Large intestine (tissue), 3 donors: ENCODE measurements at regions not wholly inside any gene's neighbourhood (a gene's known extent, or its start where the extent isn't known, plus 50 kb on each side); places are given as distances from the start of the nearest gene placed in this dataset.

Experiments
- DNase-seq, 2 donors: peaks; one replicate each; pipeline versions ENCODE4 v3.0.0 to v3.0.0-alpha.2; 2013
- H3K27ac ChIP-seq: one replicate; pipeline ENCODE4 v1.5.1; 2013; ENCODE audit warnings: low read length
- H3K27me3 ChIP-seq: 2 replicates; pipeline ENCODE4 v1.6.1; 2013; ENCODE audit warnings: low read length; ENCODE audit not compliant: control insufficient read depth, insufficient read depth
- H3K36me3 ChIP-seq: 2 replicates; pipeline ENCODE4 v1.6.1; 2013; ENCODE audit warnings: low read length; ENCODE audit not compliant: control insufficient read depth, insufficient read depth
- H3K4me1 ChIP-seq: one replicate; pipeline ENCODE4 v1.6.1; 2013; ENCODE audit warnings: low read length; ENCODE audit not compliant: control insufficient read depth, insufficient read depth
- H3K4me3 ChIP-seq: one replicate; pipeline ENCODE4 v1.5.1; 2013; ENCODE audit warnings: low read length
- H3K9me3 ChIP-seq: one replicate; pipeline ENCODE4 v1.6.1; 2013; ENCODE audit warnings: mild to moderate bottlenecking, low read depth, low read length, moderate library complexity; ENCODE audit not compliant: control insufficient read depth
- WGBS: methylation state at CpG from one replicate; pipeline ENCODE4 v1.1.5; 2013; ENCODE audit warnings: low lambda C conversion rate; ENCODE audit not compliant: insufficient coverage; 5-methylcytosine and 5-hydroxymethylcytosine counted together

DNA sequence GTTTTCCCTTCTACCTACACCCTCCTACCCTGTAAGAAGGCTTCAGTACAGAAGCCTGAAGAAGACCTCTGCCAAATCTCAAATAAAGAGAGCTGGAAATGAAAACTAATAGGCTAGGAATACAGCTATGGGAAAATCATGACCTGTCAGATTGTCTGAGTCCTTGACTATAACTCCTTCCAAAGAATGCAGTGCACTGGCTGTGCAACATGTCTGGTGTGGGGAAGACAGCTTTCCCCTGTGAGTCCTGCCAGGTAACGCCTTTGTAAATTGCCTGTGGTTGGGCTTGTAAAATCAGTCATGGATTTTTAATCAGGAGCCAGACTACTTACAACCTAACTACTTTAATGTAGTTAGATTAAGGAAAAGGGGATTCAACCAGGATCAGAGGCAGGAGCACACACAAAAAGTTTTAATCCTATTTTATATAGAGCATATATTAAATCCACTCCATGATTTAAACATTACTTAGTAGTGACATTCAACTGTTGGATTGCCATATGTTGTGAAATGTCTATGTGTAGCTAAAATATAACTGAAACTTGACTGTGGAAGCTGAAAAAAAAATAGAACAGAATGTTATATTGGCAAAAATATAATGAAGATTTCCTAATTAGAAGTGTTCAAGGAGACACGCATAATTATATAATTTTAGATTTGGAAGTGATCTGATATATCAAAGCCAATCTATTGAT is 1667.8 kb downstream of the KCNT2 start:
- WGBS = 100% methylated on average over 1 of the region's 2 CpGs

GRCh38 chr1:194935864-194936263 is 1672.4 kb downstream of the KCNT2 start:
- H3K4me1 ChIP-seq = no peaks in the 10 kb centered on the region
- no CpG with 5 or more reads among the region's 3 CpGs for WGBS
- no peak for DNase-seq
- H3K27ac ChIP-seq = no peak overlapping the region
- no peaks in the 10 kb centered on the region for H3K36me3 ChIP-seq
- no peak overlapping the region for H3K4me3 ChIP-seq
- H3K9me3 ChIP-seq = no peaks in the 10 kb centered on the region
- H3K27me3 ChIP-seq = no peaks in the 10 kb centered on the region

More for the DNA sequence above, 1667.8 kb downstream of the KCNT2 start:
- H3K27ac ChIP-seq = no peak overlapping the region
- no peaks in the 10 kb centered on the region for H3K9me3 ChIP-seq
- H3K27me3 ChIP-seq = no peaks in the 10 kb centered on the region
- H3K4me1 ChIP-seq = no peaks in the 10 kb centered on the region
- H3K36me3 ChIP-seq = no peaks in the 10 kb centered on the region
- no peak overlapping the region for H3K4me3 ChIP-seq
- no peak for DNase-seq

- WGBS = no CpG with 5 or more reads among the region's 1 CpG
- Histone ChIP-seq H3K36me3 (no peaks in the 10 kb centered on the region), H3K4me3 (no peak overlapping the region), H3K27me3 (no peaks in the 10 kb centered on the region), H3K4me1 (no peaks in the 10 kb centered on the region), H3K9me3 (no peaks in the 10 kb centered on the region), H3K27ac (no peak overlapping the region)
- no peak for DNase-seq
Measured at GRCh38 chr1:194931166-194931565, 1677.1 kb downstream of the KCNT2 start.

GRCh38 chr1:194930132-194930531 is 1678.1 kb downstream of the KCNT2 start:
- H3K4me1 ChIP-seq = no peaks in the 10 kb centered on the region
- DNase-seq = no peak

DNA sequence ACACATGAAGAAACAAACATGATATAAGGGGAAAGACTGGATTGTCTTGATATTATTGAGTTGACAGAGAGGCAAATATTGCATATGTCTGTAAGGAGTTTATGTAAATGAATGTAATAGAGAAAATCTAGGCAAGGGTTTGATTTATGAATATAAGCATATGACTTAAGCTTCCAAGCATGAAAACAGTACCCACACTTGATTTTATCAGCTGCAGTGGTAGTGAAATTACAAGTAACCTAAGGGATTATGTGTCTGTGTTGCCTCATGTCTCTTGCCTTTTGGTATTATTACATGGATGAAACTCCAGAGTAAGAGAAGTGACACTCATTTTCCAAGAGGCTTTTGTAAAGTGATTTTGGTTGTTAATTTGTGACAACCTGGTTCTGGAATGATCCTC is 1678.9 kb downstream of the KCNT2 start:
- Histone ChIP-seq H3K36me3 (no peaks in the 10 kb centered on the region), H3K4me1 (no peaks in the 10 kb centered on the region), H3K4me3 (no peak overlapping the region), H3K27ac (no peak overlapping the region), H3K9me3 (no peaks in the 10 kb centered on the region), H3K27me3 (no peaks in the 10 kb centered on the region)
- no peak for DNase-seq

More at GRCh38 chr1:194930132-194930531, 1678.1 kb downstream of the KCNT2 start:
- WGBS = 83% methylated on average over 1 of the region's 2 CpGs
- no peaks in the 10 kb centered on the region for H3K27me3 ChIP-seq
- no peak overlapping the region for H3K4me3 ChIP-seq
- H3K27ac ChIP-seq = no peak overlapping the region
- no peaks in the 10 kb centered on the region for H3K36me3 ChIP-seq
- no peaks in the 10 kb centered on the region for H3K9me3 ChIP-seq

DNA sequence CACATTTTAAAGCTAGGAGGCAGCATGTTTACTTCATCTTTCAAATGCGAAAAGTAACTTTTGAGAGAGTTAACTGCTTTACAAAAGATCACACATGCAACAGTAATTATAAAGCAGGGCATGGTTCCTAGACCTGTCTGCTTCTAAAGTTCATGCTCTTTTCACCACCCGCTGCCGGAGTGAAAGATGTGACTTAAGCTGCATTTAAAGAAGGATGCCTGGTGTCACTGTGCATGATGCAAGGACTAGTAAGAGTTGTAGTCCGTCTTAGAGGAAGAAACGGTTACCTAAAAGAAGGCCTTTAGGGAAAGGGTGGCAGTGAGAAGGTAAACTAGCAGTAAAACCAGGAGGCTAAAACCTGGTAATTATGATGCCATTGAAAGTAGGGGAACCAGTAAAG is 1689.1 kb downstream of the KCNT2 start:
- Histone ChIP-seq H3K27me3 (no peaks in the 10 kb centered on the region), H3K4me1 (no peaks in the 10 kb centered on the region), H3K36me3 (no peaks in the 10 kb centered on the region), H3K4me3 (no peak overlapping the region), H3K9me3 (no peaks in the 10 kb centered on the region), H3K27ac (no peak overlapping the region)
- no peak for DNase-seq
- WGBS = 94% methylated on average over 2 of the region's 5 CpGs

DNA sequence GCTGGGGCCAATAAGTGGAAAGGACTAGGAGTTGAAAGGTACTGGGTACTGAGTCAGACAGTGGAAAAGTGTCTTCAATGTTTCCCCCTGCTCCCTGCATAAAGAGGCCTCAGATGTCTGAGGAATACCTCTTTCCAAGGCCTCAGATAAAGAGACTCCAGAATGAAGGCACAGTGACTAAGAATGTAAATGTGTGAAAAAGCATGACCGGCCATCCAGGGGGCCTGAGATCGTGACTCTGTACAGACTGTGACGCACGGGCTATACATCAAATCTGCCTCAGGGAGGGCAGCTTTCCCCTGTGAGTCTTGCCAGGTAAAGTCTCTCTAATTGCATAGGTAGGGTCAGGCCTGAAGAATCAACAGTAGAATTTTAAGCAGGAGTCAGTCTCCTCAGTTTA is 1690.5 kb downstream of the KCNT2 start:
- H3K36me3 ChIP-seq = no peaks in the 10 kb centered on the region
- H3K4me3 ChIP-seq = no peak overlapping the region
- H3K9me3 ChIP-seq = no peaks in the 10 kb centered on the region
- no peak for DNase-seq
- H3K27me3 ChIP-seq = no peaks in the 10 kb centered on the region
- no peaks in the 10 kb centered on the region for H3K4me1 ChIP-seq
- H3K27ac ChIP-seq = no peak overlapping the region
- no CpG with 5 or more reads among the region's 4 CpGs for WGBS

DNA sequence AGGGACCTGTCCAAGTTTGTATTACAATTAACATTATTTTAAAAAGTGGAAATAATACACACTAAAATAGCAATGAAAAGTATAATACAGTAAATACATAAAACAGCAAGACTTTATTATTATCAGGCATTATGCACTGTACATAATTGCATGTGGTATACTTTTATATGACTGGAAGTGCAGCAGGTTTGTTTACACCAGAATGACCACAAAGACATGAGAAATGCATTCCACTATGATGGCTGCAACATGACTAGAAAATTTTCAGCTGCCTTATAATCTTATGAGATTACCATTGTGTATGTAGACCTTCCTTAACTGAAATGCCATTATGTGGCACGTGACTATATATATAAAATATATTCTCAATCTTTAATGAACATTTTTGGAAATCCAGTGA is 1699.6 kb downstream of the KCNT2 start:
- no peak overlapping the region for H3K27ac ChIP-seq
- WGBS = no CpG with 5 or more reads among the region's 1 CpG
- no peak overlapping the region for H3K4me3 ChIP-seq
- DNase-seq = no peak
- no peaks in the 10 kb centered on the region for H3K36me3 ChIP-seq
- no peaks in the 10 kb centered on the region for H3K27me3 ChIP-seq
- H3K4me1 ChIP-seq = no peaks in the 10 kb centered on the region
- no peaks in the 10 kb centered on the region for H3K9me3 ChIP-seq

DNA sequence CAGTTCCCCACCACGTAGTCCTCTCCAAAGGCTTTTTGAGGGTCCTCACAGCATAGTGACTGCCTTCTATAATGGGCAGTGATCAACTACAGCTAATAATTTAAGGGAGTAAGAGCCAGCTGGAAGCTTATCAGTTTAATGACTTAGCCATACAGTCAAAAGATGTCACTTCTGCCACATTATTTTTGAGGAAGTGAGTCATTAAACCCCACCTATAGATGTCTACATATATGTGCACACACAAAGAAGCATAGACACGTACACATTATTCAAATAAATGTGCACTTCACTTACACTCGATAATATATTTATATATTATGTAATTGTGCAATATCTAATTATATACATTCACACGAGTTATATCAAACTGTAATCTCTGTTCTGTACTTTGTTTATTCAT is 1704.7 kb downstream of the KCNT2 start:
- H3K36me3 ChIP-seq = no peaks in the 10 kb centered on the region

DNA sequence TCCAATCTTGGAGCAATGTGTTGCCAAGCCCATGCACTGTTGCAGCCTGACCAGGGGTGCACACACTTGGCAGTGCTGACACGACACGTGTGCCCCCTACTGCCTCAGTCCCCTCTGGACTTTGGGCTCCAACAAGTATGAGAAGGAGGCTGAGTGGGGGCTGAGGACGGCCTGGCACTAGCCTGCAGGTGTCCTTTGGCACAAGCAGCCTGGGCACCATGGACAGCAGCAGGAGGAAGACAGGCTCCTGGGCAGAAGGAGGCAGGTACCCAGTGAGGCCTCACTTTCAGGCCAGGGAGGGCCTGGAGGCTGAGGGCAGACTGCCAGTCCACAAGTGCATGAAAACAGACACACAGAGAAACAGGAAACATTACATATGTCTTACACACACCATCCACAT is 1702.9 kb upstream of the B3GALT2 start:
- Histone ChIP-seq H3K27me3 (no peaks in the 10 kb centered on the region), H3K9me3 (peaks cover 6% of the 10 kb centered on the region), H3K36me3 (no peaks in the 10 kb centered on the region), H3K4me1 (no peaks in the 10 kb centered on the region), H3K4me3 (no peak overlapping the region), H3K27ac (no peak overlapping the region)
- no peak for DNase-seq
- no CpG with 5 or more reads among the region's 3 CpGs for WGBS

More for the DNA sequence above, 1704.7 kb downstream of the KCNT2 start:
- WGBS = 90% methylated on average over 4 of the region's 4 CpGs
- Histone ChIP-seq H3K4me3 (no peak overlapping the region), H3K27ac (no peak overlapping the region), H3K4me1 (no peaks in the 10 kb centered on the region), H3K9me3 (no peaks in the 10 kb centered on the region), H3K27me3 (no peaks in the 10 kb centered on the region)
- no peak for DNase-seq

- WGBS = no CpG with 5 or more reads among the region's 2 CpGs
- no peak for DNase-seq
- Histone ChIP-seq H3K27me3 (no peaks in the 10 kb centered on the region), H3K4me3 (no peak overlapping the region), H3K4me1 (no peaks in the 10 kb centered on the region), H3K36me3 (no peaks in the 10 kb centered on the region), H3K27ac (no peak overlapping the region), H3K9me3 (no peaks in the 10 kb centered on the region)
Measured at GRCh38 chr1:194870860-194871259, 1684.4 kb upstream of the B3GALT2 start.
